ENCODE measurements at regions not wholly inside any gene's neighbourhood (a gene's known extent, or its start where the extent isn't known, plus 50 kb on each side); places are given as distances from the start of the nearest gene placed in this dataset.

GRCh38 chr2:155913356-155913755 lies 419.2 kb downstream of the NR4A2 start:
- H3K36me3 ChIP-seq: no peaks in the 10 kb centered on the region
- no peak overlapping the region for H3K4me3 ChIP-seq
- DNase-seq: no peak
- H3K4me1 ChIP-seq: no peaks in the 10 kb centered on the region
- no peaks in the 10 kb centered on the region for H3K27me3 ChIP-seq
- H3K9me3 ChIP-seq: no peaks in the 10 kb centered on the region
- no peak overlapping the region for H3K27ac ChIP-seq
- TF ChIP-seq POLR2A (IDR thresholded peaks at IDR 0.05): no peak
- no peak for TF ChIP-seq CTCF (IDR thresholded peaks at IDR 0.05)

DNA sequence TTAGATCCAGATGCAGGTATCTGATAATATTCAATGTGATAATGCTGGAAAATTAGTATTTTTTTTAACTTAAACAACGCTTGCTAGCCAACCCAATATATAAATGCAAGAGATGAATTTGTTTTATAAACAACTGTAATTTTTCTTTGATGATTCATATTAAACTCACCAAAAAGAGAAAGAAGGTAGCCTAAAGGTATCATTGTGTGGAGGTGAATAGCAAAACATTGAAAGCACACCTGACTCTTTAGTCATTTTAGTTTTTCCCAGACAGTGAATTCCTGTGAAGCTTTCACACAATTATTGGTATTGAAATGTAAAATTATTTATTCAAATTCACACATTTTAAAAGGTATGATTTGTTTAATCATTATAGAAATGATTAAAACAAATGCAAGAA lies 424.0 kb downstream of the NR4A2 start:
- Histone ChIP-seq H3K9me3 (no peaks in the 10 kb centered on the region), H3K27me3 (no peaks in the 10 kb centered on the region), H3K36me3 (no peaks in the 10 kb centered on the region), H3K27ac (no peak overlapping the region), H3K4me3 (no peak overlapping the region), H3K4me1 (no peaks in the 10 kb centered on the region)
- no peak for TF ChIP-seq CTCF (IDR thresholded peaks at IDR 0.05)
- DNase-seq: no peak

GRCh38 chr2:155907211-155907610 lies 425.3 kb downstream of the NR4A2 start:
- no peaks in the 10 kb centered on the region for H3K36me3 ChIP-seq
- no peak for DNase-seq
- H3K27me3 ChIP-seq: no peaks in the 10 kb centered on the region
- TF ChIP-seq CTCF (IDR thresholded peaks at IDR 0.05): no peak
- TF ChIP-seq POLR2A (IDR thresholded peaks at IDR 0.05): no peak
- no peaks in the 10 kb centered on the region for H3K4me1 ChIP-seq
- no peak overlapping the region for H3K27ac ChIP-seq
- H3K9me3 ChIP-seq: no peaks in the 10 kb centered on the region
- H3K4me3 ChIP-seq: no peak overlapping the region

DNA sequence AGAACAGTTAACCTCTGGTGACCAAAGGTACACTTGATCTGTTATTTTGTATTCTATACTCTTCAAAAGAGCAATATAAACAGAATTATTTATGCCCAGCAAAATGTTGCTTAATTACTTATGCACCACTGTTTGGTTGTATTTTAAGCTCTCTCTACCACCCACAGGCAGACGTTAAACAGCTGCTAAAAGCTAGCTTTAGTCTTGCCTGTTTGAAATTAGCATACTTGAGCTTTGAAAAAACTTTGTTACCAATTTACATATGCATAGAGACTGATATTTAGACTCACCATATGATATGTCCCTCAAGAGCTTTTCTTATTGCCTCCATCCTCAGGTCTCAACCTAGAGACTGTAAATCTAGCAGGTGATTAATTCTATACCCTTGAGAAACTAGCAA lies 426.9 kb downstream of the NR4A2 start:
- H3K9me3 ChIP-seq: no peaks in the 10 kb centered on the region
- TF ChIP-seq POLR2A (IDR thresholded peaks at IDR 0.05) (no peak), CTCF (IDR thresholded peaks at IDR 0.05) (no peak)
- H3K4me1 ChIP-seq: no peaks in the 10 kb centered on the region
- DNase-seq: no peak
- H3K27ac ChIP-seq: no peak overlapping the region
- H3K27me3 ChIP-seq: no peaks in the 10 kb centered on the region
- H3K36me3 ChIP-seq: no peaks in the 10 kb centered on the region
- H3K4me3 ChIP-seq: no peak overlapping the region

DNA sequence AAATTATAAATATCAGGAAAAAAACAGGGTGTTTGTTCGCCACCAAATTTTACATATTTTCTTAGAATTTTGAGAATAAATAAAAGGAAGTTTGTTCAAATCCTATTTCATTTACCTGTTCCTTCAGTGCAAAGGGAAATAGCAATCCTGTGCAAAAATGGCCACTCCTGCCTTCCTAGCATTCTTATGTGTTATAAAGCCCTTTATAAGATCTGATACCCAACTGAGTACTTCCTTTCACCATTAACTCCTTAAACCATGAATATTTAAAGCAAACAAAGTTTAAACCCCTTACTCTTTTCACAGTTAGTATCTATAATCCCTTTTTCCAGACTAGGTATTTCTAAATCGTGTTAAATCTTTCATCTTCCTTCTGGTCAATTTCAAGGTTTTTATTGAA lies 427.8 kb downstream of the NR4A2 start:
- no peak for DNase-seq
- Histone ChIP-seq H3K9me3 (no peaks in the 10 kb centered on the region), H3K4me3 (no peak overlapping the region), H3K27me3 (no peaks in the 10 kb centered on the region), H3K4me1 (no peaks in the 10 kb centered on the region), H3K36me3 (no peaks in the 10 kb centered on the region), H3K27ac (no peak overlapping the region)
- no peak for TF ChIP-seq CTCF (IDR thresholded peaks at IDR 0.05)
- TF ChIP-seq POLR2A (IDR thresholded peaks at IDR 0.05): no peak

GRCh38 chr2:155902635-155903034 lies 429.9 kb downstream of the NR4A2 start:
- Histone ChIP-seq H3K27me3 (no peaks in the 10 kb centered on the region), H3K27ac (no peak overlapping the region), H3K4me3 (no peak overlapping the region), H3K4me1 (no peaks in the 10 kb centered on the region), H3K36me3 (no peaks in the 10 kb centered on the region), H3K9me3 (no peaks in the 10 kb centered on the region)
- DNase-seq: no peak
- TF ChIP-seq POLR2A (IDR thresholded peaks at IDR 0.05) (no peak), CTCF (IDR thresholded peaks at IDR 0.05) (no peak)

Measured in Peyer's patch (tissue), 4 donors.